PC-3 (cell line): ENCODE measurements at regions not wholly inside any gene's neighbourhood (a gene's known extent, or its start where the extent isn't known, plus 50 kb on each side); places are given as distances from the start of the nearest gene placed in this dataset.

Experiments used
- ATAC-seq: fragments of 200-7000 bp; cut with Tn5 transposase; 2 replicates; pipeline ENCODE4 v1.9.1; 2020; ENCODE audit warnings: mild to moderate bottlenecking, moderate library complexity
- BruUV-seq: library from RNA; stranded (reverse); fragments of 400-500 nt; replicated peaks from 2 replicates; lab custom pipeline; 2021; lab: Mats Ljungman, UMichigan
- CTCF ChIA-PET: fragments of 300-600 bp; sonication (Branson Sonifier 250); formaldehyde crosslinking; loops from one replicate; lab custom pipeline; 2022; ENCODE audit warnings: antibody characterized with exemption; lab: Charles Lee
- POLR2A ChIA-PET: fragments of 300-600 bp; sonication (Branson Sonifier 250); formaldehyde crosslinking; loops from one replicate; lab custom pipeline; 2022; ENCODE audit warnings: antibody characterized with exemption; ENCODE audit not compliant: unreplicated experiment; lab: Charles Lee
- DNase-seq: peaks from one replicate; pipeline ENCODE4 v3.0.0-alpha.2; 2015
- H2AFZ ChIP-seq: fragments of 300-600 bp; sonication (generic); 2 replicates; pipeline ENCODE4 v1.6.0; 2016; ENCODE audit warnings: antibody characterized with exemption, low read length
- H3F3A ChIP-seq: fragments of 300-600 bp; sonication (generic); one replicate; pipeline ENCODE4 v1.6.0; 2017; ENCODE audit warnings: antibody characterized with exemption, low read length, control low read depth, mild to moderate bottlenecking; ENCODE audit not compliant: unreplicated experiment
- H3K27ac ChIP-seq: fragments of 300-600 bp; sonication (generic); 2 replicates; pipeline ENCODE4 v1.5.1; 2016; ENCODE audit warnings: mild to moderate bottlenecking, low read length
- H3K27me3 ChIP-seq: fragments of 300-600 bp; sonication (generic); 2 replicates; pipeline ENCODE4 v1.6.1; 2016; ENCODE audit warnings: low read length, mixed read lengths
- H3K36me3 ChIP-seq: fragments of 300-600 bp; sonication (generic); 2 replicates; pipeline ENCODE4 v1.6.1; 2016; ENCODE audit warnings: low read depth, mixed run types, low read length, mixed read lengths
- H3K4me1 ChIP-seq: fragments of 300-600 bp; sonication (generic); 2 replicates; pipeline ENCODE4 v1.5.1; 2016; ENCODE audit warnings: low read length; ENCODE audit not compliant: insufficient read depth
- H3K4me2 ChIP-seq: fragments of 300-600 bp; sonication (generic); 2 replicates; pipeline ENCODE4 v1.6.0; 2016; ENCODE audit warnings: low read length
- H3K4me3 ChIP-seq: fragments of 300-600 bp; sonication (generic); 2 replicates; pipeline ENCODE4 v1.5.1; 2016; ENCODE audit warnings: mild to moderate bottlenecking, low read length, mixed read lengths
- H3K79me2 ChIP-seq: fragments of 300-600 bp; sonication (generic); 2 replicates; pipeline ENCODE4 v1.6.1; 2017; ENCODE audit warnings: low read length, mixed read lengths
- H3K9ac ChIP-seq: fragments of 300-600 bp; sonication (generic); 2 replicates; pipeline ENCODE4 v1.6.0; 2016; ENCODE audit warnings: mild to moderate bottlenecking, low read length
- H3K9me2 ChIP-seq: fragments of 300-600 bp; sonication (generic); replicated peaks from 2 replicates; pipeline ENCODE4 v1.6.1; 2016; ENCODE audit warnings: mixed run types, low read length, mixed read lengths
- H3K9me3 ChIP-seq: fragments of 300-600 bp; sonication (generic); 2 replicates; pipeline ENCODE4 v1.6.1; 2016; ENCODE audit warnings: low read length, mixed read lengths
- H4K20me1 ChIP-seq: fragments of 300-600 bp; sonication (generic); 2 replicates; pipeline ENCODE4 v1.6.1; 2016; ENCODE audit warnings: low read length, mixed read lengths
- CTCF ChIP-seq: fragments of 300-600 bp; sonication (generic); conservative IDR thresholded peaks from 2 replicates; pipeline ENCODE4 v1.5.1; 2017; ENCODE audit warnings: antibody characterized with exemption, low read depth, mild to moderate bottlenecking, low read length
- EZH2 ChIP-seq: fragments of 300-600 bp; sonication (generic); IDR thresholded peaks from one replicate; pipeline ENCODE4 v1.6.1; 2017; ENCODE audit warnings: antibody characterized with exemption, mild to moderate bottlenecking, low read length; ENCODE audit not compliant: unreplicated experiment
- EZH2phosphoT487 ChIP-seq: fragments of 300-600 bp; sonication (generic); IDR thresholded peaks from 2 replicates; pipeline ENCODE4 v1.6.1; 2018; ENCODE audit warnings: mild to moderate bottlenecking, antibody characterized with exemption, low read length, borderline replicate concordance
- intact Hi-C: fragments of 100-400 bp; cut with micrococcal nuclease; formaldehyde crosslinking; loops from 2 replicates; pipeline ENCODE4 v1.9.0; 2023

- H3K27me3 ChIP-seq: no peaks in the 10 kb centered on the region
- H4K20me1 ChIP-seq: no peaks in the 10 kb centered on the region
- peaks cover 23% of the 10 kb centered on the region for H3K4me1 ChIP-seq
- CTCF ChIA-PET: no interaction called here
- H3K9me2 ChIP-seq: no peaks in the 10 kb centered on the region
- H3K4me3 ChIP-seq: no peak overlapping the region
- H3K4me2 ChIP-seq: peak overlapping the region; percentile 23
- TF ChIP-seq EZH2 (no peak), EZH2phosphoT487 (no peak), CTCF (no peak)
- intact Hi-C loops: loop anchor here (2.0 to 10.0 kb wide), 4 partner anchors 301 to 1345 kb away; no protein-coding TSS in a partner anchor
- ATAC-seq: peak; percentile 59
- no peaks in the 10 kb centered on the region for H3F3A ChIP-seq
- peak overlapping the region; percentile 36 for H3K27ac ChIP-seq
- H3K79me2 ChIP-seq: no peaks in the 10 kb centered on the region
- 0 out of 2 replicates have a peak overlapping the region, but pooled peaks have one; percentile 16 for H3K9ac ChIP-seq
- no TSS peak for BruUV-seq
- no peaks in the 10 kb centered on the region for H3K36me3 ChIP-seq
- POLR2A ChIA-PET: no interaction called here
- peak; percentile 58 for DNase-seq
- no peak overlapping the region for H2AFZ ChIP-seq
- no peaks in the 10 kb centered on the region for H3K9me3 ChIP-seq
Measured at GRCh38 chr2:7419814-7420311, 502.7 kb downstream of the RNF144A start.

GRCh38 chr2:7420530-7420929 lies 503.3 kb downstream of the RNF144A start:
- BruUV-seq: no TSS peak
- no peaks in the 10 kb centered on the region for H3K9me2 ChIP-seq
- intact Hi-C loops: loop anchor here (10.0 kb wide), 3 partner anchors 394 to 1344 kb away; no protein-coding TSS in a partner anchor
- no peaks in the 10 kb centered on the region for H4K20me1 ChIP-seq
- H3K4me1 ChIP-seq: peaks cover 23% of the 10 kb centered on the region
- H3K4me2 ChIP-seq: no peak overlapping the region
- no peaks in the 10 kb centered on the region for H3K36me3 ChIP-seq
- no peak overlapping the region for H3K27ac ChIP-seq
- DNase-seq (no peak), ATAC-seq (no peak)
- H3K9ac ChIP-seq: no peak overlapping the region
- TF ChIP-seq EZH2: no peak
- no peak for TF ChIP-seq CTCF
- no peak for TF ChIP-seq EZH2phosphoT487
- no peaks in the 10 kb centered on the region for H3K27me3 ChIP-seq
- no peaks in the 10 kb centered on the region for H3K79me2 ChIP-seq
- CTCF ChIA-PET: no interaction called here
- no peaks in the 10 kb centered on the region for H3K9me3 ChIP-seq
- POLR2A ChIA-PET: no interaction called here
- H3K4me3 ChIP-seq: no peak overlapping the region
- H3F3A ChIP-seq: no peaks in the 10 kb centered on the region
- H2AFZ ChIP-seq: no peak overlapping the region

GRCh38 chr2:7424481-7424880 lies 507.3 kb downstream of the RNF144A start:
- DNase-seq (no peak), ATAC-seq (no peak)
- Histone ChIP-seq H3K79me2 (no peaks in the 10 kb centered on the region), H2AFZ (no peak overlapping the region), H3K9ac (no peak overlapping the region), H4K20me1 (no peaks in the 10 kb centered on the region), H3K9me3 (no peaks in the 10 kb centered on the region), H3F3A (no peaks in the 10 kb centered on the region), H3K4me1 (peaks cover 9% of the 10 kb centered on the region), H3K36me3 (no peaks in the 10 kb centered on the region), H3K27ac (no peak overlapping the region), H3K4me2 (no peak overlapping the region), H3K9me2 (no peaks in the 10 kb centered on the region), H3K27me3 (no peaks in the 10 kb centered on the region), H3K4me3 (no peak overlapping the region)
- ChIA-PET POLR2A (no interaction called here), CTCF (no interaction called here)
- BruUV-seq: no TSS peak
- TF ChIP-seq EZH2 (no peak), EZH2phosphoT487 (no peak), CTCF (no peak)
- intact Hi-C loops: loop anchor here (10.0 kb wide), 3 partner anchors 390 to 1340 kb away; no protein-coding TSS in a partner anchor
